GM21529 (cell line): ENCODE measurements at regions not wholly inside any gene's neighbourhood (a gene's known extent, or its start where the extent isn't known, plus 50 kb on each side); places are given as distances from the start of the nearest gene placed in this dataset.
"Not testable (repeated sequence)": the region's sequence is repeated elsewhere in the genome, so short reads cannot be mapped to it uniquely, and the experiment has no call there.

Experiments used
- ATAC-seq: cut with Tn5 transposase; IDR thresholded peaks from one replicate; pipeline ENCODE4 v1.9.1; 2021; ENCODE audit not compliant: unreplicated experiment

DNA sequence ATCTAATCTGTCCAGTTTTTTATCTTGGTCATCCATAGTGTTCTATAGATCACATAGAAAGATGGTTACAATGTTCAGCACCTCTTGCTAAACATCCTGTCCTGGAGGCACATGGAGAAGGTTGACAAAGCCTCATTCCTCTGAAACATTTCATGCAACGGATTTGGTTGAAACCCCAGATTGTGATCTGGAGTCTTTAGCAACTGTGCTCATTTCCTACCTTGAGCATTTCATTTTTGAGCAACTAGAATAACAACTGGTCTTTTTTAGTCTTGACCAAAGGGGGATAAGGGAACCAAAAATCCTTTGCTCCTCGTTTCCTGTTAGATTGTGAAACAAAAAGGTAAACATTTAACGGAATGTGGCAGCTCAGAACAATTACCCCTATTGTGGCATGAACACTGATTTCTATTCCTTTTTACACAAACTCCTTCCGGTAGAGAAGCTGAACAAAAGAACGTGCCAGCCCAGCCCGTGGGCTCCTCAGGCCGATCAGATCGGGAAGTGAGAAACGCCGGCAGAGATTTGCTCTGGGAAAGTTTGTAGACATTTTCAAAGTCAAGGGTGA lies 94.7 kb upstream of the ERRFI1 start:
- ATAC-seq: no peak

DNA sequence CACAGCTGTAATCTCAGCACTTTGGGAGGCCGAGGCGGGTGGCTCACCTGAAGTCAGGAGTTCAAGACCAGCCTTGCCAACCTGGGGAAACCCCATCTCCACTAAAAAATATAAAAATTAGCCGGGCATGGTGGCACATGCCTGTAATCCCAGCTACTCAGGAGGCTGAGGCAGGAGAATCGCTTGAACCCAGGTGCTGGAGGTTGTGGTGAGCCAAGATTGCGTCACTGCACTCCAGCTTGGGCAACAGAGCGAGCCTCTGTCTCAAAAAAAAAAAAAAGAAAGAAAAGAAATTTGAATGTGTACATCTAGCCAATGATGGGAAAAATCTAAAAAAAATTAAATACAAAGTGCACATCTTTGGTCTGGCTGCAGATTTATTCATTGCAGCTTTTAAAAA lies 92.6 kb upstream of the ERRFI1 start:
- ATAC-seq: not testable (repeated sequence)

DNA sequence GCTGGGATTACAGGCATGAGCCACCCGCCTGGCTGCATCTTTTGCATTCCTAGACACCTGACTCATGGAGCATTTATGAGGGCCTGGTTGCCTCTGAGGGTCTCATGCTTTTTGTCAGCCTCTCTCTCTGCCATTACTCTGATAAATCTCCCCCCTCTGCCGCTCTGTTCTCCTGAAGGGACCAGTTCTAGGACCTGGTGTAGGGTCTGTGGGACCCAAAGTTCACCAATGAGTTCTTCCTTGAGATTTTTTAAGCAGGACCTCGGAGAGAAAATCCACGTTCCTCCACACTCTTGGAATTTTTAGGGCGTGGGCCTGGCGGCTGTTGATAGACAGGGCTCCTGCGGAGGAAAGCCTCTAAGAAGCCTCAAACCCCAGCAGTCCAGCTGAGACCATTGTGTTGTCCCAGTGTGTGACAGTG lies 91.9 kb upstream of the ERRFI1 start:
- ATAC-seq: no peak

DNA sequence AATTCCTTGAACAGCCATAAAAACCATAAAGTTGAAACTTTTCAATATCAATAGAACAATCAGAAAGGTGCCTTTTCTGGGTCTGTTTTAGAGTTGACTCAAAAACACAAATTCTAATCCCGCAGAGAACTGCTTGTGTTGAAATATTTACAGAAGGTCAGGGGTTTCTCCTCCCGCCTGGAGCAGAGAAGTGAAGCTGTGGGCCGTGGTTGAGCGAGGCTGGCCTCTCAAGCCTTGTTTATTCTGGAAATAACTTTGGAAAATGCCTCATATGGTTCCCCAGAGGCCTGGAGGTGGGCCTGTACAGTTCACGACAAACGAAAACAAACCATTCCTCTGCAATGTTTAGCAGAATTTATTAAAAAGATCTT lies 90.8 kb upstream of the ERRFI1 start:
- ATAC-seq: no peak

DNA sequence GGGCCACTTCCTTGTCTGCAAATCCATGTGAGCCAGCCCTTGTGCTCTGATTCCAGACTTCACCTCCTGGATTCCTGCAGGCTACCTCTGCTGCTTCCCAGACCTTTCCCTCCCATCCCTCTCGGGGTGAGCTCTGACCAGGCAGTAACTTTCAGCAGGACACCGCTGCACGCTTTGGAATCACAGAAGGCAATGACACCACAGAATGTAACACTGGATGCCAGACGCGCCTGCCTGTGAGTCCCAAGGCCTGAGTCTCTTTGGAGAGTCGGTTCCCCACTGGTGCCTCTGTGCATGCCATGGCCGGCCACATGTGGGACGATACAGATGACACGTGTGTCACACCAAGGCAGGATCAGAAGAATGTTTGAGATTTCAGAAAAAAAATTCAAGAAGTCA lies 89.7 kb upstream of the ERRFI1 start:
- no peak for ATAC-seq

GRCh38 chr1:8115031-8115768 lies 89.1 kb upstream of the ERRFI1 start:
- no peak for ATAC-seq

DNA sequence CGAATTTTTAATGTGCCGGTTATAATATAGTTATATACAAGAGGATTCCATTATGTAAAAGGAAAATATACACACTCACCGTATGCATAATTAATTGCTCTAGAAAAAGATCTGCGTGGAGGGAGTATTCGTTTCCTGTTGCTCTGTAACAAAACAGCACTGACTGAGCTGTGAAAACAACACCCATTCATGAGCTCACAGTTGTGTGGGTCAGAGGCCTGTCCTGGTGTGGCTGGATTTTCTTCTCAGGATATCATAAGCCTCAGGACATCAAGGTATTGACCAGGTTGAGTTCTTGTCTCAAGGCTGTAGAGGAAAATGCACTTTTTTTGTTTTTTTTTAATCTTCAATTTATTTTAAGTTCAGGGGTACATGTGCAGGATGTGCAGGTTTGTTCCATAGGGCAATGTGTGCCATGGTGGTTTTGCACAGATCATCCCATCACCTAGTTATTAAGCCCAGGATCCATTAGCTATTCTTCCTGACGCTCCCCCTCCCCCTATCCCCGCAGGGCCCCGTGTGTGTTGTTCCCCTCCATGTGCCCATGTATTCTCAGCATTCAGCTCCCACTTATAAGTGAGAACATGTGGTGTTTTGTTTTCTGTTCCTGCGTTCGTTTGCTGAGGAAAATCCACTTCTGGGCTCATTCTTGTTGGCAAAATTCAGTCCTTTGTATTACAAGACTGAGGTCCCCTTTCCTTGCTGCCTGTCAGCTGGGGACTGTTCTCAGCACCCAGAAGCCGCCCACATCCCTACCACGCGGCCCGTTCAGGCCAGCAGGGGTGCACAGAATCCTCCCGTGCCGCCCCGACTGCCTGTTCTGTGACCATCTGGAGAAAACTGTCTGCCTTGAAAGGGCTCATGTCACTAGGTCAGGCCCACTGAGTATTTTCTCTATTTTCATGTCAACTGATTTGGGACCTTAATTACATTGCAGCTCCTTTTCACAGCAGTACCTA lies 87.4 kb upstream of the ERRFI1 start:
- no peak for ATAC-seq

DNA sequence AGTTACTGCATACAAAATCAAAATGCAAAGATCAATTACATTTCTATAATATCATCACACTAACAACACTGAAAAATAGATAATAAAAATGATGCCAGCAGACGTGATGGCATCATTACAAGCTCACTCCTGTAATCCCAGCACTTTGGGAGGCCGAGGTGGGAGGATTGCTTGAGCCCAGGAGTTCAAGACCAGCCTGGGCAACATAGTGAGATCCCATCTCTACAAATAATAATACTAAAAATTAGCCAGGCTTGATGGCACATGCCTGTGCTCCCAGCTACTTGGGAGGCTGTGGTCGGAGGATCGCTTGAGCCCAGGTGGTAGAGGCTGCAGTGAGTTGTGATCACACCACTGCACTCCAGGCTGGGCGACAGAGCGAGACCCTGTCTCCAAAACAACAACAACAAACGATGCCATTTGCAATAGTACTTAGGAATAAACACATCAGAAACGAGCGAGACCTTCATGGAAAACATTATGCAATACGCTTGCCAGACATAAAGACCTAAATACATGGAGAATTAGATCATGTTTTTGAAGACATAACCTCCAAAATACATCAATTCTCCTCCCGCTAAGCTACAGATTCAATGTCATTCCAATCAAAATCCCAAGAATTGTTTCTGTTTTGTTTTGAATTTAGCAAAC lies 86.6 kb upstream of the ERRFI1 start:
- no peak for ATAC-seq

DNA sequence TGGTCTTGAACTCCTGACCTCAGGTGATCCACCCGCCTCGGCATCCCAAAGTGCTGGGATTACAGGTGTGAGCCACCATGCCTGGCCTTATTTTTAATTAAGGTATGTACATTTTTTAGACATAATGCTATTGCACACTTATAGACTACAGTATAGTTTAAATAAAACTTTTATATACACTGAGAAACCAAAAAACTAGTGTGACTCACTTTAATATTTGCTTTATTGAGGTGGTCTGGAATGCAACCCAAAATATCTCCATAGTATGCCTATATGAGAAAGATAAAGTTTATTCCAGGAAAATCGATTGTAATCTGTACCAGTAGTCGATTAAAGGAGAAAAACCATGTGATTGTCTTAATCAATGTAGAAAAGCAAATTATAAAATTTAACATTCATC lies 85.5 kb upstream of the ERRFI1 start:
- no peak for ATAC-seq

DNA sequence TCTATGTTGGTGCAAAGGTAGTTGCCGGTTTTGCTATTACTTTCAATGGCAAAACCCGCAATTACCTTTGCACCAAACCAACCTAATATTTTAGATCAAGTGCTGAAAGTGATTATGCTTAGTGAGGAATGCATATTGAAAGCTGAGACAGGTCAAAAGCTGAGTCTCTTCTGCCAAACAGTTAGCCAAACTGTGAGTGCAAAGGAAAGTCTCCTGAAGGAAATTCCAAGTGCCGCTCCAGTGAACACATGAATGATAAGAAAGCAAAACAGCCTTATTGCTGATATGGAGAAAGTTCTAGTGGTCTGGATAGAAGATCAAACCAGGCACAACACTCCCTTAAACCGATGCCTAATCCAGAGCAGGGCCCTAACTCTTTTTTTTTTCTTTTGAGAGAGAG lies 83.1 kb upstream of the ERRFI1 start:
- no peak for ATAC-seq

- no peak for ATAC-seq
These were observed 81.8 kb upstream of the ERRFI1 start for GRCh38 chr1:8107897-8108296.

- peak; percentile 62 for ATAC-seq
These were observed 78.4 kb upstream of the ERRFI1 start for GRCh38 chr1:8104278-8105236.

GRCh38 chr1:8097908-8098307 lies 71.8 kb upstream of the ERRFI1 start:
- ATAC-seq: no peak

DNA sequence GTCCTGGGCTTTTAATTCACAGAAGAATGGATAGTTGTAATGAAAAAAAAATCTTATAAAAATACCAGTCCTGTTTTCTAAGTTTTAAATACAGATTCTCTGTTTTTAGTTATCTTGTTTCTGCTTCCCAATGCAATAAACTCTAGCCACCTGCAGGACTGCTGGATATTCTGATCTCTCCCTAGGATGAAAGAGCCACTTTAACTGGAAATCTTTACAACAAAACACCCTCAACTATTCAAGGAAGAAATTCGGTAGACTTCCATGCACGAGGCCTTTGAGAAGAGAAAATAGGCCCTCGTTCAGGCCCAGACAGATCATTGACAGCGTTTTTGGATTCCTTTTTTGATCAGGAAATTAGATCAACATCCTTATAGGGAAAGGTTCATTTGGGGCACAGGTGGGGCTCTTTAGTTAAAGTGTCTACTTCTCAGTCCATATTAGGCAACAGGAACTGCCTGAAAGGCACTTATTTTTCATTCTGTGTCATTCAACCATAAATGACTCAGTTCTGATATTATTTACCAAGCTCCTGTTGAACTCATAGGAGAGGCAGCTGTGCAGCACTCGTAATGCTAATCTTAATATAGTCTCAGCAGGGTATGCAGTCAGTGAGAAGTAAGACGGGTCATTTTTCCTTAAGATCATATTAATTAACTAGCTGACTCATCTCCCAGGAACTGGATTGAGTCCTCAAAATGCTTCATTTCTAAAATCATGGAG lies 71.1 kb upstream of the ERRFI1 start:
- peak; percentile 91 for ATAC-seq

GRCh38 chr1:8096105-8097011 lies 70.2 kb upstream of the ERRFI1 start:
- ATAC-seq: no peak

GRCh38 chr1:8095584-8095983 lies 69.5 kb upstream of the ERRFI1 start:
- no peak for ATAC-seq

DNA sequence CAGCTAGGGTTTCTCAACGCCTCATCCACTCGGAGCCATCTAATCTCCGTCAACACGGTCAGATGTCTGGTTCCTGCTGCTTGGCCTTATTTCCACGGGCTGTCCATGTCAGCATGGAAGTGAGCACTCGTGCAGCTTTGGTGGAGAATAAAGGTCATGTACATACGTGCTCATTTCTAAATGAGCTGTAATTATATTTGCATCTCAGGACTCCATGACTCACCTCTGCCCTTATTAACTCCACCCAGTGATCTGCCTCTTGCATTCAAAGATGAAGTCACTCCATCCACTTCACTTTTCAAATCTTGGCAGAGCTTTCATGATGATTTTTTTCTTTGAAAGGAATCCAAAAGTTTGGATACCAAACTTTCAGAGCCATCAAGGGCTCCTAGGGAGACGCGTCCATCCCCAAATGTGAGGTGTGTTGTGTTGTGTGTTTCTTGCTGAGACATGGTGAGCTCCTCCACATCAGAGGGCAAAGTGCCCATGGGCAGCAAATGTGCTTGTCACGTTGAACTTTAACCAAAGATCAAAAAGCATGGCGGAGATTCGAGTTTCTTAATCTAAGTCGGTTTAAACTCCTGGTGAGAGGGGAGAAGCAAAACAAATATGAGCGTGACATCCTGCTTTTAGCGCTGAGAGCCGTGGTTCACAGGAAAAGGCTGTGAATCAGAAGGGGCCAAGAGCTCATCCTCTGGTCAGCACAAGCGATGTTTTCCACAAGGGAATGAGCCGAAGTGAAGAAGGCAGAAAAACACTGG lies 68.6 kb upstream of the ERRFI1 start:
- ATAC-seq: no peak
